ENCODE measurements at regions not wholly inside any gene's neighbourhood (a gene's known extent, or its start where the extent isn't known, plus 50 kb on each side); places are given as distances from the start of the nearest gene placed in this dataset.
"Not testable (repeated sequence)": the region's sequence is repeated elsewhere in the genome, so short reads cannot be mapped to it uniquely, and the experiment has no call there.

- TF ChIP-seq, protein P1, sequence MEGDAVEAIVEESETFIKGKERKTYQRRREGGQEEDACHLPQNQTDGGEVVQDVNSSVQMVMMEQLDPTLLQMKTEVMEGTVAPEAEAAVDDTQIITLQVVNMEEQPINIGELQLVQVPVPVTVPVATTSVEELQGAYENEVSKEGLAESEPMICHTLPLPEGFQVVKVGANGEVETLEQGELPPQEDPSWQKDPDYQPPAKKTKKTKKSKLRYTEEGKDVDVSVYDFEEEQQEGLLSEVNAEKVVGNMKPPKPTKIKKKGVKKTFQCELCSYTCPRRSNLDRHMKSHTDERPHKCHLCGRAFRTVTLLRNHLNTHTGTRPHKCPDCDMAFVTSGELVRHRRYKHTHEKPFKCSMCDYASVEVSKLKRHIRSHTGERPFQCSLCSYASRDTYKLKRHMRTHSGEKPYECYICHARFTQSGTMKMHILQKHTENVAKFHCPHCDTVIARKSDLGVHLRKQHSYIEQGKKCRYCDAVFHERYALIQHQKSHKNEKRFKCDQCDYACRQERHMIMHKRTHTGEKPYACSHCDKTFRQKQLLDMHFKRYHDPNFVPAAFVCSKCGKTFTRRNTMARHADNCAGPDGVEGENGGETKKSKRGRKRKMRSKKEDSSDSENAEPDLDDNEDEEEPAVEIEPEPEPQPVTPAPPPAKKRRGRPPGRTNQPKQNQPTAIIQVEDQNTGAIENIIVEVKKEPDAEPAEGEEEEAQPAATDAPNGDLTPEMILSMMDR (IDR thresholded peaks at IDR 0.05; ENCODE audit: insufficient read depth, low read length, poor library complexity, severe bottlenecking), result no peak
- Histone ChIP-seq H3K4me3 (replicated peaks; ENCODE audit: low read depth, low read length) (no peak overlapping the region), H3K36me3 (ENCODE audit: control insufficient read depth, insufficient read depth, low read length) (no peaks in the 10 kb centered on the region), H3K27me3 (replicated peaks; ENCODE audit: control insufficient read depth, insufficient read depth, low read length) (no peaks in the 10 kb centered on the region)
- DNase-seq (ENCODE audit: extremely low read depth, insufficient read length), result no peak
Measured at GRCh38 chrX:75957107-75957610, 172.1 kb upstream of the MAGEE2 start.

- H3K27me3 ChIP-seq (replicated peaks; ENCODE audit: control insufficient read depth, insufficient read depth, low read length); DNase-seq (ENCODE audit: extremely low read depth, insufficient read length); H3K4me3 ChIP-seq (replicated peaks; ENCODE audit: low read depth, low read length); H3K36me3 ChIP-seq (ENCODE audit: control insufficient read depth, insufficient read depth, low read length): not testable (repeated sequence)
Measured at GRCh38 chrX:75961321-75961720, 176.3 kb upstream of the MAGEE2 start.

- TF ChIP-seq, protein P1 (IDR thresholded peaks at IDR 0.05; ENCODE audit: insufficient read depth, low read length, poor library complexity, severe bottlenecking), result no peak
- H3K4me3 ChIP-seq (replicated peaks; ENCODE audit: low read depth, low read length), result no peak overlapping the region
- DNase-seq (ENCODE audit: extremely low read depth, insufficient read length), result no peak
- H3K36me3 ChIP-seq (ENCODE audit: control insufficient read depth, insufficient read depth, low read length), result no peaks in the 10 kb centered on the region
- H3K27me3 ChIP-seq (replicated peaks; ENCODE audit: control insufficient read depth, insufficient read depth, low read length), result no peaks in the 10 kb centered on the region
Measured at GRCh38 chrX:75963774-75964173, 178.7 kb upstream of the MAGEE2 start.

DNA sequence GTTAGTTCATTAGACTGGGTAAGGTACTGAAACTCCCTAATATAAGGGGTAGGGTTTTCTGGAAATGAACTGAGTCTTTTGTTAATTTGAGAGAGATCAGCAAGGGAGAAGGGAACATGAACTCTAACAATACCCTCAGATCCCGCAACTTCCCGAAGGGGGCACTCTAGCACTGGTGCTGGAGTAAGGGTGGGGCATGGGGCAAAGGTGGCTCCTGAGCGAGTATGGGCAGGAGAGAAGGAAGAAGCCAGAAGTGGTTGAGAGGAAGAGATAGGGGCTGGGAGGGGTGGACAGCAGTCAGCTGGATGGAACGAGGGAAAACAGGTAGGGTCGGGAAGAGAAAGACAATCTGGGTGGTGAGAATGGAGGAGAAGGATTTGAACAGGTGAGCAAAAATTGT, 183.2 kb upstream of the MAGEE2 start:
- Histone ChIP-seq H3K4me3 (replicated peaks; ENCODE audit: low read depth, low read length) (no peak overlapping the region), H3K27me3 (replicated peaks; ENCODE audit: control insufficient read depth, insufficient read depth, low read length) (no peaks in the 10 kb centered on the region), H3K36me3 (ENCODE audit: control insufficient read depth, insufficient read depth, low read length) (no peaks in the 10 kb centered on the region)
- TF ChIP-seq, protein P1 (IDR thresholded peaks at IDR 0.05; ENCODE audit: insufficient read depth, low read length, poor library complexity, severe bottlenecking), result no peak
- no peak for DNase-seq (ENCODE audit: extremely low read depth, insufficient read length)

DNA sequence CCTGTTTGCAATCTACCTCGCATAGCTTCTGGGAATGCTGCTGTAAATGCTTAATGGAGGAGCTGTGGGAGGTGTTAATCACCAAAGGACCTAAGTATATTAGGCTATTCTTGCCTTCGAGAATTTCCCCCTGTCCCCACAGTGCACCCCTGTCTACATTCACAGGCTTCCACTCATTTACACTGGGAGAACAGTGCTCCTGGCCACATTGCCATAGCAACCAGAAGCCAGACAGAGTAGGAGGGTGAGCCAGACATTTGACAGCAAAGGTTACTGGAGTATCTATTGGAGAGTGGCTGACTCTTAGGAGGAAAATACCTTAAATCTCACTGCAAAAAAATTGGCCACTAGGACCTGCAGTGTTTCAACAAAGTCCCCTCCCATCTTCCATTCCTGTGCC, 185.9 kb upstream of the PBDC1 start:
- no peak for DNase-seq (ENCODE audit: extremely low read depth, insufficient read length)
- Histone ChIP-seq H3K4me3 (replicated peaks; ENCODE audit: low read depth, low read length) (no peak overlapping the region), H3K36me3 (ENCODE audit: control insufficient read depth, insufficient read depth, low read length) (no peaks in the 10 kb centered on the region), H3K27me3 (replicated peaks; ENCODE audit: control insufficient read depth, insufficient read depth, low read length) (no peaks in the 10 kb centered on the region)
- TF ChIP-seq, protein P1 (IDR thresholded peaks at IDR 0.05; ENCODE audit: insufficient read depth, low read length, poor library complexity, severe bottlenecking), result no peak

DNA sequence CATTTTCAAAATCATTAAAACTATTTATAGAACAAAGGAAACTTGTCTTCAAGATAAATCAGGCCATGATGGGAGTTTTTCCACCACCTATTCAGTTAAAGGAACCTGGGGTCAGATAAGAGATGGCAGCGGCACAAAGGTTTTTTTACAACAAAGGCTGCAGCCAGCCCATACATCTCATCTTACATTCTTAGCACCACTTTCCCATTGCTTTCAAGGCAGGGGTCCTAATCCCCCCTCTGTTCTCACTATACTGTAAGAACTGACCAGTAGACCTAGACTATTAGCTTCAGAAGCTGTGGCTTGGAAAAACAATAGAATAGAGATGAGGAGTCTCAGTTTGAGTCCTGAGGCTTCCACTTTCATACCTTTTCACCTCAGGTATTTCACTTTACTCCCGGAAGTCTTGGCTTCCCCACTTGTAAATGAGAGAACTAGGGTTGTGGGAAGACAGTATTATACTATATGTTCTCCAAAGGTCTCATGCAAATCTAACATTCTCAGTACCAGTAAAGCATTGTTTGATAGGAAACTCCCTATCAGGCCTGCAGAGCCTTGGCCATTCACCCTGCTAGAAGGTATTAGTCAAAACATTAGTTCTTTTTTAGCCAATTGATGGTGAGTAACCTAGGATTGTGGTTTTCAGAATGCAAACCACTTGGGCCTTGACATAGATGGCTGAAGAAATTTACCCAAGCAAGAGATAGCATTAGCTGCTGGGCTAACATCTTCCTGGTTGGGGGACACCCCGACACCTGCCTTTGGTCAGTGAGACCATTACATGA, 182.9 kb upstream of the PBDC1 start:
- H3K27me3 ChIP-seq (replicated peaks; ENCODE audit: control insufficient read depth, insufficient read depth, low read length), result no peaks in the 10 kb centered on the region
- TF ChIP-seq, protein P1 (IDR thresholded peaks at IDR 0.05; ENCODE audit: insufficient read depth, low read length, poor library complexity, severe bottlenecking), result no peak
- peak; percentile 9 for DNase-seq (ENCODE audit: extremely low read depth, insufficient read length)
- H3K4me3 ChIP-seq (replicated peaks; ENCODE audit: low read depth, low read length), result no peak overlapping the region
- H3K36me3 ChIP-seq (ENCODE audit: control insufficient read depth, insufficient read depth, low read length), result no peaks in the 10 kb centered on the region

Measured in GM06990 (cell line).